HG03354 (cell line): ENCODE measurements at regions not wholly inside any gene's neighbourhood (a gene's known extent, or its start where the extent isn't known, plus 50 kb on each side); places are given as distances from the start of the nearest gene placed in this dataset.

Experiments
- ATAC-seq: cut with Tn5 transposase; IDR thresholded peaks from one replicate; pipeline ENCODE4 v1.9.1; 2021; ENCODE audit warnings: mild to moderate bottlenecking; ENCODE audit not compliant: unreplicated experiment, poor library complexity, severe bottlenecking

- ATAC-seq, result no peak
These were observed 335.4 kb downstream of the LRIG3 start for GRCh38 chr12:58584880-58585279.

- ATAC-seq, result no peak
These were observed 333.5 kb downstream of the LRIG3 start for GRCh38 chr12:58586762-58587161.

GRCh38 chr12:58588770-58589169, 331.5 kb downstream of the LRIG3 start:
- ATAC-seq, result no peak

- no peak for ATAC-seq
These were observed 327.7 kb downstream of the LRIG3 start for GRCh38 chr12:58592475-58593207.

GRCh38 chr12:58593557-58594304, 326.6 kb downstream of the LRIG3 start:
- ATAC-seq, result no peak

GRCh38 chr12:58596381-58596780, 323.9 kb downstream of the LRIG3 start:
- ATAC-seq, result no peak

- ATAC-seq, result no peak
These were observed 318.8 kb downstream of the LRIG3 start for GRCh38 chr12:58601529-58601928.

- ATAC-seq, result no peak
These were observed 318.1 kb downstream of the LRIG3 start for GRCh38 chr12:58602179-58602578.

GRCh38 chr12:58602736-58603135, 317.6 kb downstream of the LRIG3 start:
- no peak for ATAC-seq

- ATAC-seq, result no peak
These were observed 312.5 kb downstream of the LRIG3 start for GRCh38 chr12:58607805-58608204.

GRCh38 chr12:58608711-58609110, 311.6 kb downstream of the LRIG3 start:
- no peak for ATAC-seq

GRCh38 chr12:58615047-58615446, 305.3 kb downstream of the LRIG3 start:
- no peak for ATAC-seq

- ATAC-seq, result no peak
These were observed 304.7 kb downstream of the LRIG3 start for GRCh38 chr12:58615576-58615975.

- ATAC-seq, result no peak
These were observed 303.7 kb downstream of the LRIG3 start for GRCh38 chr12:58616618-58617017.

GRCh38 chr12:58621126-58621525, 299.2 kb downstream of the LRIG3 start:
- ATAC-seq, result no peak

GRCh38 chr12:58629376-58629775, 290.9 kb downstream of the LRIG3 start:
- no peak for ATAC-seq

GRCh38 chr12:58633479-58633878, 286.8 kb downstream of the LRIG3 start:
- ATAC-seq, result no peak

- no peak for ATAC-seq
These were observed 280.9 kb downstream of the LRIG3 start for GRCh38 chr12:58639318-58639934.

- no peak for ATAC-seq
These were observed 280.0 kb downstream of the LRIG3 start for GRCh38 chr12:58640314-58640713.

- ATAC-seq, result no peak
These were observed 274.4 kb downstream of the LRIG3 start for GRCh38 chr12:58645946-58646345.

- ATAC-seq, result no peak
These were observed 272.8 kb downstream of the LRIG3 start for GRCh38 chr12:58647495-58647894.
